Esophagus squamous epithelium (tissue), 4 donors: ENCODE measurements at regions not wholly inside any gene's neighbourhood (a gene's known extent, or its start where the extent isn't known, plus 50 kb on each side); places are given as distances from the start of the nearest gene placed in this dataset.

Experiments
- CTCF ChIP-seq, 6 experiments: fragments of 450-650 bp in 4 of 6; fragments of 200-600 bp in 2 of 6; sonication (generic) in 2 of 6; IDR thresholded peaks; one replicate each; pipeline ENCODE4 v1.5.1; 2016 to 2019; ENCODE audit warnings: antibody characterized with exemption in 6 of 6, mild to moderate bottlenecking in 4 of 6, moderate library complexity in 4 of 6
- POLR2A ChIP-seq, 4 donors: fragments of 450-650 bp; IDR thresholded peaks; one replicate each; pipeline ENCODE4 v1.6.1; 2017; ENCODE audit warnings: antibody characterized with exemption in 4 of 4, mild to moderate bottlenecking in 4 of 4, moderate library complexity in 3 of 4

- no peak for TF ChIP-seq CTCF (IDR thresholded peaks at IDR 0.05)
- no peak for TF ChIP-seq POLR2A (IDR thresholded peaks at IDR 0.05)
Observed at GRCh38 chr21:17429936-17430335, 82.9 kb upstream of the CXADR start.
